ENCODE measurements at regions not wholly inside any gene's neighbourhood (a gene's known extent, or its start where the extent isn't known, plus 50 kb on each side); places are given as distances from the start of the nearest gene placed in this dataset.

DNA sequence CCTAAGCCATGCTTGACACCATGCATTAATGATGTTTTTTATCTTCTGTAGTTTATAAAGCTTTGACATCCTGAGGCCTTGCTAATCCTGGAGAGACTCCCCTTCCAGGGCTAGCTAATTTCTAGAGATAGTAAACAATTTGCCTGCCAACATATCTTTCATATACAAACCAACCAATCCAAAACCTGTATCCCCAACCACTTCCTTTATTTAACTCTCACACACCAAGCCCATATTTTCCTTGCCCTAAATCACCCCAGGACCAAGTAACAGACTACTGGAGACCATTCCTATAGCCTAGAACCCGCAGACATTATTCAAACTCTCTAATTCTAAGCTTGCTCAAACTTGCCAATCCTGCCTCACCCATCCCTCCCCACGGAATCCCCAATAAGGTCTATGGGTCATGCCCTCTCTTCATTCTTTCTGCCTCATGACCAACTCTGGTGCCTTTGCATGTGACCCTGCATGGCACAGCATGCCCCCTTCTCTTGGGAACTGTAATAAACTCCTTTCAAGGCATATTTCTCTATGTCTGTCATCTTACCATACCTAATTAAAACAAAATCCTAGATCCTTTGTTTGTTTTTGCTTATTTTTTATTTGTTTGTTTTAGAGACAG is 116.6 kb upstream of the CACUL1 start:
- Mint-ChIP-seq H3K27me3 (ENCODE audit: unreplicated experiment) (peaks cover 3% of the 10 kb centered on the region), H3K4me3 (ENCODE audit: unreplicated experiment) (no peak overlapping the region), H3K4me1 (ENCODE audit: low read depth, unreplicated experiment) (peaks cover 15% of the 10 kb centered on the region), H3K9me3 (ENCODE audit: unreplicated experiment) (peaks cover 3% of the 10 kb centered on the region), H3K36me3 (ENCODE audit: unreplicated experiment) (peaks cover 3% of the 10 kb centered on the region), H3K27ac (ENCODE audit: unreplicated experiment) (no peak overlapping the region)
- TF ChIP-seq, protein P1, sequence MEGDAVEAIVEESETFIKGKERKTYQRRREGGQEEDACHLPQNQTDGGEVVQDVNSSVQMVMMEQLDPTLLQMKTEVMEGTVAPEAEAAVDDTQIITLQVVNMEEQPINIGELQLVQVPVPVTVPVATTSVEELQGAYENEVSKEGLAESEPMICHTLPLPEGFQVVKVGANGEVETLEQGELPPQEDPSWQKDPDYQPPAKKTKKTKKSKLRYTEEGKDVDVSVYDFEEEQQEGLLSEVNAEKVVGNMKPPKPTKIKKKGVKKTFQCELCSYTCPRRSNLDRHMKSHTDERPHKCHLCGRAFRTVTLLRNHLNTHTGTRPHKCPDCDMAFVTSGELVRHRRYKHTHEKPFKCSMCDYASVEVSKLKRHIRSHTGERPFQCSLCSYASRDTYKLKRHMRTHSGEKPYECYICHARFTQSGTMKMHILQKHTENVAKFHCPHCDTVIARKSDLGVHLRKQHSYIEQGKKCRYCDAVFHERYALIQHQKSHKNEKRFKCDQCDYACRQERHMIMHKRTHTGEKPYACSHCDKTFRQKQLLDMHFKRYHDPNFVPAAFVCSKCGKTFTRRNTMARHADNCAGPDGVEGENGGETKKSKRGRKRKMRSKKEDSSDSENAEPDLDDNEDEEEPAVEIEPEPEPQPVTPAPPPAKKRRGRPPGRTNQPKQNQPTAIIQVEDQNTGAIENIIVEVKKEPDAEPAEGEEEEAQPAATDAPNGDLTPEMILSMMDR (IDR thresholded peaks at IDR 0.05; ENCODE audit: partially characterized antibody, unreplicated experiment), result no peak
- DNase-seq, result no peak

DNA sequence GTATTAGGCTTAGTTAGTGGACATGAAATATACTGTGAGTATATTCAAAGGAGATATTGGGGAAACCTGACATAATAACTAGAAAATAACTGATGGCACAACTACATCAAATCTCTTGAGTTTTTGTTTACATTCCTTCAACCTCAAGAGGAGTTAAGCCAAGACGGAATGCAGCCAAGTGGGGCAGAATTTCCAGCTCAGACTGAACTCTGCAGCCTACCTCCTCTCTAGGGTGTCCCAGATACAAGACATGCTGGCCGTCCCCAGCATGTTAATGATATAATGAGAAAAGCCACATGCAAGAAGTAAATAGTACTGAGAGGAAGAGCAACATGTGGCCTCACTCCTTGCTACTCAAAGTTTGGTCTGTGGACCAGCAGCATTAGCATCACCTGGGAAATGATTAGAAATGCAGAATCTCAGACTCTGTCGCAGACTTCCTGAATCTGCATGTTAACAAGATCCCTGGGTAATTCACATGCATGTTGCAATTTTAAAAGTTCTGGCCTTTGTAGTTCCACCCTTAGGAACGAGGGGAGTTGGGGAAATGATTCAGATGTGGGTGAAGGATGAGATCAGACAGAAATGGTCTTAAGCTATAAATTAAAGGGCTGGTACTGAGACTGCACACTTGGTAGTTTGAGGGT is 118.4 kb upstream of the CACUL1 start:
- DNase-seq, result no peak
- TF ChIP-seq, protein P1 (IDR thresholded peaks at IDR 0.05; ENCODE audit: partially characterized antibody, unreplicated experiment), result no peak
- Mint-ChIP-seq H3K4me1 (ENCODE audit: low read depth, unreplicated experiment) (peaks cover 10% of the 10 kb centered on the region), H3K9me3 (ENCODE audit: unreplicated experiment) (peaks cover 4% of the 10 kb centered on the region), H3K4me3 (ENCODE audit: unreplicated experiment) (no peak overlapping the region), H3K36me3 (ENCODE audit: unreplicated experiment) (peaks cover 8% of the 10 kb centered on the region), H3K27ac (ENCODE audit: unreplicated experiment) (no peak overlapping the region), H3K27me3 (ENCODE audit: unreplicated experiment) (peaks cover 3% of the 10 kb centered on the region)

DNA sequence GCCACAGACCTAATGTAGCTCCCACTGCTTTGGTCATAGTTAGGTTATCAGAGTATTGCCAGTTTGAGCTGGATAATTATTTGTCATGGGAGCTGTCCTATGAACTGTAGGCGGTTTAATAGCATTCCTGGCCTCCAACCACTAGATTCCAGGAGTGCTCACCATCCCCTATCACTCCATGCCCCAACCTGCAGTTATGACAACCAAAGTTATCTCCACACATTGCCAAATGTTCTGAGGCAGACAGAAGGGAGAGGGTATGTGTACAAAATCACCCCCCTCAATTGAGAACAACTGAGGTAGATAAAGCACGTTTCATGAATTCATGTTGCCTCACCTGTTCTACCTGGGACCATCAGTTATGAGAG is 119.0 kb upstream of the CACUL1 start:
- peaks cover 4% of the 10 kb centered on the region for H3K9me3 Mint-ChIP-seq (ENCODE audit: unreplicated experiment)
- no peak for DNase-seq
- TF ChIP-seq, protein P1 (IDR thresholded peaks at IDR 0.05; ENCODE audit: partially characterized antibody, unreplicated experiment), result no peak
- no peak overlapping the region for H3K27ac Mint-ChIP-seq (ENCODE audit: unreplicated experiment)
- no peak overlapping the region for H3K4me3 Mint-ChIP-seq (ENCODE audit: unreplicated experiment)
- peaks cover 8% of the 10 kb centered on the region for H3K36me3 Mint-ChIP-seq (ENCODE audit: unreplicated experiment)
- H3K4me1 Mint-ChIP-seq (ENCODE audit: low read depth, unreplicated experiment), result peaks cover 10% of the 10 kb centered on the region
- H3K27me3 Mint-ChIP-seq (ENCODE audit: unreplicated experiment), result peaks cover 3% of the 10 kb centered on the region

DNA sequence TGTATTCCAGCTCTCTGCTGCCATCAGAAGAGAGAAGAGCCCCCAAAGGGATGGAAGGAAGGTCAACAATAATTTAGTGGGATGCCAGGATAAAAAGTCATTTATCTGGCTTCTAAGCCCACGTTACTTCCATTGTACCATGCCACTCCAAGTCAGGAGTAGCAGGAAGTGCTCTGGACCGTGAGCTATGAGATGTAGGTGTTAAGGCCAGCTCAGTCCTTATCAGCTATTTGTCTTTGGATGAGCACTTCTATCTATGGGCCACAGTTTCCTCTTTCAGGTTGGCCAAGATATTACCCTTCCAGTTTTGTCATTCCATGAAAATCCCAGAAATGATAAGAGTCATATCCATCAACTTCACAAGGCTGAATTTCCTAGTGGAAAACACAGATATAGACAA is 119.4 kb upstream of the CACUL1 start:
- Mint-ChIP-seq H3K27me3 (ENCODE audit: unreplicated experiment) (peaks cover 3% of the 10 kb centered on the region), H3K36me3 (ENCODE audit: unreplicated experiment) (peaks cover 8% of the 10 kb centered on the region), H3K4me1 (ENCODE audit: low read depth, unreplicated experiment) (peaks cover 10% of the 10 kb centered on the region), H3K27ac (ENCODE audit: unreplicated experiment) (no peak overlapping the region), H3K4me3 (ENCODE audit: unreplicated experiment) (no peak overlapping the region), H3K9me3 (ENCODE audit: unreplicated experiment) (peaks cover 4% of the 10 kb centered on the region)
- TF ChIP-seq, protein P1 (IDR thresholded peaks at IDR 0.05; ENCODE audit: partially characterized antibody, unreplicated experiment), result no peak
- DNase-seq, result no peak

DNA sequence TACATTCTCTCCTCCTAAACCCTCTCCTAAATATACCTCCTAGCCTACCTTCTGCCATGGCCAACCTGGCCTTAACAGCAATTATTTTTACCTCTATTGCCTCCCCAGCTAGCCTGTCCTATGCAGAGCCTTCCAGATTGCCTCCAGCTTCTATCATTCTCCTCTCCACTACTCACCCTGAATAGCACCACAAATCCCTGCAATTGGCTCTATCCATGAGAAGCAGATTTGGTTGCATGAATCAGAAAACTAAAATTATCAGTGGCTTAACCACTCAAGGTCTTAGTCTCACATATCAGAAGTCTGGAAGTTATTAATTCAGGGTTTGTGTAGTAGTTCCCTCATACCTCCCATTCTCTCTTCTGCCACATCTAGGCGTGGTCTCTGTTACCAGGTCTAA is 120.3 kb upstream of the CACUL1 start:
- peaks cover 8% of the 10 kb centered on the region for H3K36me3 Mint-ChIP-seq (ENCODE audit: unreplicated experiment)
- peaks cover 10% of the 10 kb centered on the region for H3K4me1 Mint-ChIP-seq (ENCODE audit: low read depth, unreplicated experiment)
- H3K9me3 Mint-ChIP-seq (ENCODE audit: unreplicated experiment), result peaks cover 5% of the 10 kb centered on the region
- no peak for DNase-seq
- no peak overlapping the region for H3K27ac Mint-ChIP-seq (ENCODE audit: unreplicated experiment)
- no peak overlapping the region for H3K4me3 Mint-ChIP-seq (ENCODE audit: unreplicated experiment)
- TF ChIP-seq, protein P1 (IDR thresholded peaks at IDR 0.05; ENCODE audit: partially characterized antibody, unreplicated experiment), result no peak
- peaks cover under 1% of the 10 kb centered on the region for H3K27me3 Mint-ChIP-seq (ENCODE audit: unreplicated experiment)

All from glutamatergic neuron (in vitro differentiated cells).